IMR-90 (cell line): ENCODE measurements at regions not wholly inside any gene's neighbourhood (a gene's known extent, or its start where the extent isn't known, plus 50 kb on each side); places are given as distances from the start of the nearest gene placed in this dataset.

Source experiments
- ATAC-seq: fragments of 200-7000 bp; cut with Tn5 transposase; 2 replicates; pipeline ENCODE4 v1.9.1; 2020; ENCODE audit warnings: low read depth, mild to moderate bottlenecking, moderate library complexity
- BruUV-seq: library from RNA; stranded (reverse); fragments of 400-500 nt; replicated peaks from 2 replicates; lab custom pipeline; 2021; lab: Mats Ljungman, UMichigan
- CTCF ChIA-PET: fragments of 300-600 bp; formaldehyde crosslinking; extraction: SDS; loops from one replicate; lab custom pipeline; 2021; ENCODE audit warnings: antibody characterized with exemption; lab: Yijun Ruan, JAX
- POLR2A ChIA-PET: fragments of 300-600 bp; sonication (Branson Sonifier 250); formaldehyde crosslinking; loops from one replicate; lab custom pipeline; 2022; ENCODE audit warnings: antibody characterized with exemption; ENCODE audit not compliant: unreplicated experiment; lab: Charles Lee
- DNase-seq: peaks from one replicate; pipeline ENCODE4 v3.0.0; 2013
- H2AFZ ChIP-seq: replicated peaks from 2 replicates; pipeline ENCODE3; 2013; ENCODE audit warnings: low read length, mild to moderate bottlenecking; ENCODE audit not compliant: poor library complexity
- H2AK5ac ChIP-seq: 2 replicates; pipeline ENCODE4 v1.6.1; 2013; ENCODE audit warnings: low read depth, low read length, inconsistent platforms
- H2AK9ac ChIP-seq: replicated peaks from 2 replicates; pipeline ENCODE3; 2013; ENCODE audit warnings: mild to moderate bottlenecking, low read depth, low read length, moderate library complexity; ENCODE audit not compliant: poor library complexity
- H2BK120ac ChIP-seq: 2 replicates; pipeline ENCODE4 v1.6.1; 2013; ENCODE audit warnings: low read depth, low read length, inconsistent platforms
- H2BK15ac ChIP-seq: 3 replicates; pipeline ENCODE4 v1.6.1; 2013; ENCODE audit warnings: low read depth, low read length, inconsistent platforms
- H2BK20ac ChIP-seq: 2 replicates; pipeline ENCODE4 v1.6.1; 2013; ENCODE audit warnings: low read depth, mild to moderate bottlenecking, inconsistent platforms, low read length, moderate library complexity
- H2BK5ac ChIP-seq: 2 replicates; pipeline ENCODE4 v1.6.1; 2013; ENCODE audit warnings: mild to moderate bottlenecking, low read depth, low read length, inconsistent platforms; ENCODE audit not compliant: poor library complexity, severe bottlenecking
- H3K14ac ChIP-seq: replicated peaks from 2 replicates; pipeline ENCODE4 v1.6.1; 2013; ENCODE audit warnings: low read depth, low read length, inconsistent platforms
- H3K18ac ChIP-seq: 2 replicates; pipeline ENCODE4 v1.6.1; 2013; ENCODE audit warnings: low read depth, low read length, control low read depth
- H3K23ac ChIP-seq: 2 replicates; pipeline ENCODE4 v1.6.1; 2013; ENCODE audit warnings: low read depth, low read length, inconsistent platforms
- H3K27ac ChIP-seq: 2 replicates; pipeline ENCODE4 v1.5.1; 2013; ENCODE audit warnings: mild to moderate bottlenecking, control low read depth, low read length; ENCODE audit not compliant: insufficient read depth
- H3K27me3 ChIP-seq: 2 replicates; pipeline ENCODE4 v1.6.1; 2013; ENCODE audit warnings: low read length; ENCODE audit not compliant: control insufficient read depth, insufficient read depth
- H3K36me3 ChIP-seq: 2 replicates; pipeline ENCODE4 v1.6.1; 2013; ENCODE audit warnings: low read length, mixed read lengths; ENCODE audit not compliant: control insufficient read depth, insufficient read depth
- H3K4ac ChIP-seq: 2 replicates; pipeline ENCODE4 v1.6.1; 2013; ENCODE audit warnings: low read depth, low read length, inconsistent platforms
- H3K4me1 ChIP-seq: 2 replicates; pipeline ENCODE4 v1.6.1; 2013; ENCODE audit warnings: low read length, mixed read lengths; ENCODE audit not compliant: control insufficient read depth, insufficient read depth
- H3K4me2 ChIP-seq: 2 replicates; pipeline ENCODE4 v1.6.1; 2013; ENCODE audit warnings: low read depth, mild to moderate bottlenecking, control low read depth, low read length, moderate library complexity
- H3K4me3 ChIP-seq: 2 replicates; pipeline ENCODE4 v1.5.1; 2013; ENCODE audit warnings: low read depth, mild to moderate bottlenecking, control low read depth, low read length, moderate library complexity; ENCODE audit not compliant: insufficient read depth
- H3K56ac ChIP-seq: 2 replicates; pipeline ENCODE4 v1.6.1; 2013; ENCODE audit warnings: low read length, inconsistent platforms; ENCODE audit not compliant: insufficient read depth; ENCODE audit errors: extremely low read depth
- H3K79me1 ChIP-seq, 2 experiments: 2 replicates each; pipeline ENCODE4 v1.6.1; 2013; ENCODE audit warnings: low read length in 2 of 2, inconsistent platforms in 1 of 2, low read depth in 1 of 2
- H3K9ac ChIP-seq: 2 replicates; pipeline ENCODE4 v1.6.1; 2013; ENCODE audit warnings: low read depth, low read length, control low read depth
- H3K9me1 ChIP-seq: 2 replicates; pipeline ENCODE4 v1.6.1; 2013; ENCODE audit warnings: low read length, inconsistent platforms; ENCODE audit not compliant: insufficient read depth
- H3K9me3 ChIP-seq: 2 replicates; pipeline ENCODE4 v1.6.1; 2013; ENCODE audit warnings: low read length; ENCODE audit not compliant: control insufficient read depth, insufficient read depth
- H4K20me1 ChIP-seq: 2 replicates; pipeline ENCODE4 v1.6.1; 2013; ENCODE audit warnings: low read length, inconsistent platforms; ENCODE audit not compliant: insufficient read depth
- H4K5ac ChIP-seq: 2 replicates; pipeline ENCODE4 v1.6.1; 2013; ENCODE audit warnings: mild to moderate bottlenecking, low read depth, low read length, control low read depth
- H4K8ac ChIP-seq, 2 experiments: 2 replicates each; pipeline ENCODE4 v1.6.1; 2013; ENCODE audit warnings: low read depth in 2 of 2, low read length in 2 of 2, control low read depth in 1 of 2, inconsistent platforms in 1 of 2
- H4K91ac ChIP-seq: 2 replicates; pipeline ENCODE4 v1.6.1; 2013; ENCODE audit warnings: low read depth, low read length, inconsistent platforms; ENCODE audit not compliant: insufficient read depth
- BHLHE40 ChIP-seq: fragments of 150-350 bp; IDR thresholded peaks from 2 replicates; pipeline ENCODE4 v1.6.1; 2016; ENCODE audit warnings: mild to moderate bottlenecking, low read depth, low read length
- CEBPB ChIP-seq: IDR thresholded peaks from 2 replicates; pipeline ENCODE4 v1.6.1; 2012; ENCODE audit warnings: low read depth, low read length, improper control_type of control experiment
- CHD1 ChIP-seq: IDR thresholded peaks from 2 replicates; pipeline ENCODE4 v1.6.1; 2012; ENCODE audit warnings: low read depth, low read length, improper control_type of control experiment
- CTCF ChIP-seq: conservative IDR thresholded peaks from 2 replicates; pipeline ENCODE4 v1.5.1; 2012; ENCODE audit warnings: mild to moderate bottlenecking, low read depth, low read length, improper control_type of control experiment
- ELK1 ChIP-seq: fragments of 150-350 bp; IDR thresholded peaks from 2 replicates; pipeline ENCODE4 v1.6.1; 2016; ENCODE audit warnings: low read depth, mild to moderate bottlenecking, low read length, moderate library complexity, borderline replicate concordance
- FOS ChIP-seq: fragments of 150-350 bp; IDR thresholded peaks from 2 replicates; pipeline ENCODE4 v1.6.1; 2016; ENCODE audit warnings: low read depth, low read length
- MAFK ChIP-seq: IDR thresholded peaks from 2 replicates; pipeline ENCODE4 v1.6.1; 2012; ENCODE audit warnings: low read depth, low read length, improper control_type of control experiment
- MAZ ChIP-seq: IDR thresholded peaks from 2 replicates; pipeline ENCODE4 v1.6.1; 2012; ENCODE audit warnings: low read depth, mild to moderate bottlenecking, low read length, improper control_type of control experiment, moderate library complexity, borderline replicate concordance
- MXI1 ChIP-seq: IDR thresholded peaks from 2 replicates; pipeline ENCODE4 v1.6.1; 2012; ENCODE audit warnings: low read depth, mild to moderate bottlenecking, low read length, moderate library complexity, borderline replicate concordance
- NFE2L2 ChIP-seq: fragments of 150-350 bp; IDR thresholded peaks from 2 replicates; pipeline ENCODE4 v1.6.1; 2016; ENCODE audit warnings: low read depth, mild to moderate bottlenecking, low read length
- POLR2A ChIP-seq: IDR thresholded peaks from 2 replicates; pipeline ENCODE4 v1.6.1; 2012; ENCODE audit warnings: mild to moderate bottlenecking, low read depth, low read length
- RAD21 ChIP-seq: IDR thresholded peaks from 2 replicates; pipeline ENCODE4 v1.6.1; 2012; ENCODE audit warnings: low read length, improper control_type of control experiment
- RCOR1 ChIP-seq: IDR thresholded peaks from 2 replicates; pipeline ENCODE4 v1.6.1; 2012; ENCODE audit warnings: mild to moderate bottlenecking, low read length, improper control_type of control experiment; ENCODE audit not compliant: insufficient replicate concordance
- RFX5 ChIP-seq: IDR thresholded peaks from 2 replicates; pipeline ENCODE4 v1.8.0; 2012; ENCODE audit warnings: low read depth, mild to moderate bottlenecking, low read length, moderate library complexity
- SMC3 ChIP-seq: fragments of 150-350 bp; IDR thresholded peaks from 2 replicates; pipeline ENCODE4 v1.6.1; 2016; ENCODE audit warnings: low read depth, mild to moderate bottlenecking, antibody characterized with exemption, low read length, moderate library complexity
- USF2 ChIP-seq: fragments of 150-350 bp; IDR thresholded peaks from 2 replicates; pipeline ENCODE4 v1.6.1; 2017; ENCODE audit warnings: mild to moderate bottlenecking, antibody characterized with exemption, low read length, low read depth
- WGBS, 2 experiments: methylation state at CpG; one replicate each; pipeline versions ENCODE4 v1.1.5 to v1.1.7; 2013; ENCODE audit warnings: missing lambda C conversion rate in 2 of 2; ENCODE audit not compliant: insufficient read length in 1 of 2; ENCODE audit errors: extremely low coverage in 2 of 2; 5-methylcytosine and 5-hydroxymethylcytosine counted together
- dilution Hi-C: fragments of 300-500 bp; cut with HindIII; formaldehyde crosslinking; loops from one replicate; pipeline ENCODE4 v1.14.3; 2018; ENCODE audit warnings: low sequenced_read_pairs; ENCODE audit not compliant: unreplicated experiment
- in situ Hi-C: fragments of 300-500 bp; cut with MboI; formaldehyde crosslinking; loops from 3 replicates; pipeline ENCODE4 v1.14.3; 2019; ENCODE audit warnings: low sequenced_read_pairs, inconsistent platforms, mixed read lengths
- intact Hi-C: fragments of 100-400 bp; cut with micrococcal nuclease; formaldehyde crosslinking; loops from 2 replicates; pipeline ENCODE4 v1.10.0; 2022

- Histone ChIP-seq H3K36me3 (no peaks in the 10 kb centered on the region), H2AK9ac (no peak overlapping the region), H4K5ac (no peak overlapping the region), H2AK5ac (no peak overlapping the region), H3K4ac (no peak overlapping the region), H2AFZ (no peak overlapping the region), H3K9me3 (no peaks in the 10 kb centered on the region), H3K14ac (no peak overlapping the region), H2BK15ac (no peak overlapping the region), H3K79me1 (no peaks in the 10 kb centered on the region), H4K8ac (no peak overlapping the region), H2BK120ac (no peak overlapping the region), H3K27me3 (peaks cover 4% of the 10 kb centered on the region; the same call in 1 of the 2 replicates), H4K20me1 (no peaks in the 10 kb centered on the region), H3K18ac (no peak overlapping the region), H3K23ac (no peak overlapping the region), H4K91ac (no peak overlapping the region), H3K4me1 (peaks cover 5% of the 10 kb centered on the region), H2BK20ac (no peak overlapping the region), H3K4me3 (no peak overlapping the region), H3K4me2 (no peak overlapping the region), H3K27ac (no peak overlapping the region), H3K9ac (no peak overlapping the region), H3K9me1 (no peaks in the 10 kb centered on the region), H2BK5ac (no peak overlapping the region), H3K56ac (no peak overlapping the region)
- intact Hi-C loops (no loop called here), dilution Hi-C loops (no loop called here), in situ Hi-C loops (no loop called here)
- WGBS, 2 experiments = no CpG with 5 or more reads among the region's 1 CpG
- ATAC-seq = no peak
- no TSS peak for BruUV-seq
- no peak for TF ChIP-seq ELK1
- no peak for TF ChIP-seq SMC3
- TF ChIP-seq NFE2L2 = no peak
- no peak for TF ChIP-seq CHD1
- TF ChIP-seq FOS = no peak
- TF ChIP-seq MAFK = no peak
- TF ChIP-seq BHLHE40 = no peak
- no peak for TF ChIP-seq USF2
- TF ChIP-seq CTCF = no peak
- TF ChIP-seq MAZ = no peak
- no peak for TF ChIP-seq POLR2A
- TF ChIP-seq MXI1 = no peak
- TF ChIP-seq CEBPB = no peak
- no peak for TF ChIP-seq RCOR1
- TF ChIP-seq RFX5 = no peak
- TF ChIP-seq RAD21 = no peak
- ChIA-PET POLR2A (no interaction called here), CTCF (no interaction called here)
- DNase-seq = peak; percentile 41
Measured at GRCh38 chr16:86886651-86887050, 308.3 kb downstream of the FOXL1 start.
